SK-N-SH treated with all-trans-retinoic acid at 6 μM for 48 hours (cell line): ENCODE measurements at regions not wholly inside any gene's neighbourhood (a gene's known extent, or its start where the extent isn't known, plus 50 kb on each side); places are given as distances from the start of the nearest gene placed in this dataset.

ENCODE experiments used
- GLIS3 ChIP-seq: fragments of 250-450 bp; sonication (Bioruptor Pico); IDR thresholded peaks from 2 replicates; pipeline ENCODE4 v1.5.0; 2020; ENCODE audit warnings: mild to moderate bottlenecking, moderate library complexity
- ISL1 ChIP-seq: fragments of 250-450 bp; sonication (Bioruptor Pico); IDR thresholded peaks from 2 replicates; pipeline ENCODE4 v2.1.2; 2022; ENCODE audit warnings: mild to moderate bottlenecking, moderate library complexity
- OSR1 ChIP-seq: fragments of 250-450 bp; sonication (Bioruptor Pico); IDR thresholded peaks from 2 replicates; pipeline ENCODE4 v1.8.0; 2022; ENCODE audit warnings: moderate library complexity, mild to moderate bottlenecking, inconsistent platforms
- POU6F1 ChIP-seq: fragments of 250-450 bp; sonication (Bioruptor Pico); IDR thresholded peaks from 2 replicates; pipeline ENCODE4 v1.8.0; 2021; ENCODE audit warnings: low read depth, mild to moderate bottlenecking, moderate library complexity, borderline replicate concordance
- RARB ChIP-seq: fragments of 250-450 bp; sonication (Bioruptor Pico); IDR thresholded peaks from 2 replicates; pipeline ENCODE4 v1.8.0; 2021; ENCODE audit warnings: mild to moderate bottlenecking, moderate library complexity
- TF ChIP-seq, protein P1 (sequence below): fragments of 250-450 bp; sonication (Bioruptor Pico); IDR thresholded peaks from 2 replicates; pipeline ENCODE4 v1.5.1; 2020; ENCODE audit warnings: low read depth, mild to moderate bottlenecking, moderate library complexity
- TF ChIP-seq, protein P2 (sequence below): fragments of 250-450 bp; sonication (Bioruptor Pico); IDR thresholded peaks from 2 replicates; pipeline ENCODE4 v1.8.0; 2020; ENCODE audit warnings: mild to moderate bottlenecking, moderate library complexity, borderline replicate concordance

DNA sequence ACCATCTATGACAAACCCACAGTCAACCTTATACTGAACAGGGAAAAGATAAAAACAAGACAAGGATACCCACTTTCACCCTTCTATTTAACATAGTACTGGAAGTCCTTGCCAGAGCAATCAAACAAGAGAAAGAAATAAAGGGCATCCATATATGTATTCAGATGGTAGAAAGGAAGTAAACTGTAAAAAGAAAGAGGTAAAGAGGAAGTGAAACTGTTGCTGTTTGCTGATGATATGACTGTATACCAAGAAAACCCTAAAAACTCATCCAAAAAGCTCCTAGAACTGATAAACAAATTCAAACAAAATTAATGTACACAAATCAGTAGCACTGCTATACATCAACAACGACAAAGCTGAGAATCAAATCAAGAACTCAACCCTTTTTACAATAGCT is 538.7 kb upstream of the PABPC4L start:
- TF ChIP-seq RARB, result no peak
- TF ChIP-seq, protein P1, sequence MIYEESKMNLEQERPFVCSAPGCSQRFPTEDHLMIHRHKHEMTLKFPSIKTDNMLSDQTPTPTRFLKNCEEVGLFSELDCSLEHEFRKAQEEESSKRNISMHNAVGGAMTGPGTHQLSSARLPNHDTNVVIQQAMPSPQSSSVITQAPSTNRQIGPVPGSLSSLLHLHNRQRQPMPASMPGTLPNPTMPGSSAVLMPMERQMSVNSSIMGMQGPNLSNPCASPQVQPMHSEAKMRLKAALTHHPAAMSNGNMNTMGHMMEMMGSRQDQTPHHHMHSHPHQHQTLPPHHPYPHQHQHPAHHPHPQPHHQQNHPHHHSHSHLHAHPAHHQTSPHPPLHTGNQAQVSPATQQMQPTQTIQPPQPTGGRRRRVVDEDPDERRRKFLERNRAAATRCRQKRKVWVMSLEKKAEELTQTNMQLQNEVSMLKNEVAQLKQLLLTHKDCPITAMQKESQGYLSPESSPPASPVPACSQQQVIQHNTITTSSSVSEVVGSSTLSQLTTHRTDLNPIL (CRISPR knock-in tag), result no peak
- no peak for TF ChIP-seq OSR1 (CRISPR knock-in tag)
- TF ChIP-seq, protein P2, sequence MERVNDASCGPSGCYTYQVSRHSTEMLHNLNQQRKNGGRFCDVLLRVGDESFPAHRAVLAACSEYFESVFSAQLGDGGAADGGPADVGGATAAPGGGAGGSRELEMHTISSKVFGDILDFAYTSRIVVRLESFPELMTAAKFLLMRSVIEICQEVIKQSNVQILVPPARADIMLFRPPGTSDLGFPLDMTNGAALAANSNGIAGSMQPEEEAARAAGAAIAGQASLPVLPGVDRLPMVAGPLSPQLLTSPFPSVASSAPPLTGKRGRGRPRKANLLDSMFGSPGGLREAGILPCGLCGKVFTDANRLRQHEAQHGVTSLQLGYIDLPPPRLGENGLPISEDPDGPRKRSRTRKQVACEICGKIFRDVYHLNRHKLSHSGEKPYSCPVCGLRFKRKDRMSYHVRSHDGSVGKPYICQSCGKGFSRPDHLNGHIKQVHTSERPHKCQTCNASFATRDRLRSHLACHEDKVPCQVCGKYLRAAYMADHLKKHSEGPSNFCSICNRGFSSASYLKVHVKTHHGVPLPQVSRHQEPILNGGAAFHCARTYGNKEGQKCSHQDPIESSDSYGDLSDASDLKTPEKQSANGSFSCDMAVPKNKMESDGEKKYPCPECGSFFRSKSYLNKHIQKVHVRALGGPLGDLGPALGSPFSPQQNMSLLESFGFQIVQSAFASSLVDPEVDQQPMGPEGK (CRISPR knock-in tag), result no peak
- TF ChIP-seq ISL1, result no peak
- TF ChIP-seq GLIS3 (CRISPR knock-in tag), result no peak
- no peak for TF ChIP-seq POU6F1 (CRISPR knock-in tag)
